ENCODE measurements at regions not wholly inside any gene's neighbourhood (a gene's known extent, or its start where the extent isn't known, plus 50 kb on each side); places are given as distances from the start of the nearest gene placed in this dataset.
"Not testable (repeated sequence)": the region's sequence is repeated elsewhere in the genome, so short reads cannot be mapped to it uniquely, and the experiment has no call there.

GRCh38 chrX:131850964-131851363, 172.1 kb upstream of the STK26 start:
- ATAC-seq; intact Hi-C loops (cut with micrococcal nuclease); DNase-seq: not testable (repeated sequence)

- DNase-seq (no peak), ATAC-seq (no peak)
- intact Hi-C loops (cut with micrococcal nuclease) = no loop called here
Observed at GRCh38 chrX:131853440-131853839, 169.7 kb upstream of the STK26 start.

GRCh38 chrX:131854581-131854980, 168.5 kb upstream of the STK26 start:
- intact Hi-C loops (cut with micrococcal nuclease) = no loop called here
- no peak for DNase-seq
- ATAC-seq = no peak

- ATAC-seq = no peak
- DNase-seq = no peak
- intact Hi-C loops (cut with micrococcal nuclease) = no loop called here
Observed at GRCh38 chrX:131861088-131861787, 161.9 kb upstream of the STK26 start.

- intact Hi-C loops (cut with micrococcal nuclease) = no loop called here
- DNase-seq (no peak), ATAC-seq (no peak)
Observed at GRCh38 chrX:131862321-131862720, 160.8 kb upstream of the STK26 start.

GRCh38 chrX:131869182-131869581, 153.9 kb upstream of the STK26 start:
- DNase-seq (no peak), ATAC-seq (no peak)
- intact Hi-C loops (cut with micrococcal nuclease) = no loop called here

- ATAC-seq = no peak
- intact Hi-C loops (cut with micrococcal nuclease) = no loop called here
- no peak for DNase-seq
Observed at GRCh38 chrX:131874300-131874699, 148.8 kb upstream of the STK26 start.

- intact Hi-C loops (cut with micrococcal nuclease); ATAC-seq; DNase-seq: not testable (repeated sequence)
Observed at GRCh38 chrX:131875827-131876226, 147.3 kb upstream of the STK26 start.

- no peak for DNase-seq
- intact Hi-C loops (cut with micrococcal nuclease) = no loop called here
- no peak for ATAC-seq
Observed at GRCh38 chrX:131881194-131881593, 141.9 kb upstream of the STK26 start.

- ATAC-seq; DNase-seq; intact Hi-C loops (cut with micrococcal nuclease): not testable (repeated sequence)
Observed at GRCh38 chrX:131885042-131885441, 138.1 kb upstream of the STK26 start.

GRCh38 chrX:131893857-131894256, 129.2 kb upstream of the STK26 start:
- DNase-seq; intact Hi-C loops (cut with micrococcal nuclease); ATAC-seq: not testable (repeated sequence)

GRCh38 chrX:131894995-131895394, 128.1 kb upstream of the STK26 start:
- intact Hi-C loops (cut with micrococcal nuclease) = no loop called here
- ATAC-seq = no peak
- DNase-seq = no peak

- intact Hi-C loops (cut with micrococcal nuclease) = no loop called here
- no peak for DNase-seq
- no peak for ATAC-seq
Observed at GRCh38 chrX:131895807-131896206, 127.3 kb upstream of the STK26 start.

- intact Hi-C loops (cut with micrococcal nuclease) = no loop called here
Observed at GRCh38 chrX:131901546-131901945, 121.6 kb upstream of the STK26 start.

GRCh38 chrX:131907488-131908314, 115.4 kb upstream of the STK26 start:
- DNase-seq = no peak
- ATAC-seq = no peak
- intact Hi-C loops (cut with micrococcal nuclease) = no loop called here

More at GRCh38 chrX:131901546-131901945, 121.6 kb upstream of the STK26 start:
- DNase-seq = no peak
- no peak for ATAC-seq

GRCh38 chrX:131910586-131910985, 112.5 kb upstream of the STK26 start:
- no peak for ATAC-seq
- no peak for DNase-seq

GRCh38 chrX:131915488-131915887, 107.6 kb upstream of the STK26 start:
- no peak for ATAC-seq
- no peak for DNase-seq
- intact Hi-C loops (cut with micrococcal nuclease) = no loop called here

More at GRCh38 chrX:131910586-131910985, 112.5 kb upstream of the STK26 start:
- intact Hi-C loops (cut with micrococcal nuclease) = no loop called here

- ATAC-seq (no peak), DNase-seq (no peak)
- intact Hi-C loops (cut with micrococcal nuclease) = no loop called here
Observed at GRCh38 chrX:131917588-131917987, 105.5 kb upstream of the STK26 start.

- no peak for ATAC-seq
- DNase-seq = no peak
- intact Hi-C loops (cut with micrococcal nuclease) = no loop called here
Observed at GRCh38 chrX:131918839-131919238, 104.3 kb upstream of the STK26 start.

- intact Hi-C loops (cut with micrococcal nuclease) = no loop called here
- no peak for ATAC-seq
- DNase-seq = no peak
Observed at GRCh38 chrX:131923614-131924250, 99.4 kb upstream of the STK26 start.

Measured in left ventricle myocardium superior (tissue), 1 donor.